DMS 273 (cell line): ENCODE measurements at regions not wholly inside any gene's neighbourhood (a gene's known extent, or its start where the extent isn't known, plus 50 kb on each side); places are given as distances from the start of the nearest gene placed in this dataset.

Experiments used
- DNase-seq: peaks from one replicate; lab custom pipeline; 2025; ENCODE audit not compliant: unreplicated experiment; lab: John Stamatoyannopoulos, UW

GRCh38 chr6:164581563-164581962, 727.8 kb downstream of the C6orf118 start:
- no peak for DNase-seq

- DNase-seq, result no peak
Measured at GRCh38 chr6:164579035-164579434, 730.4 kb downstream of the C6orf118 start.

- no peak for DNase-seq
Measured at GRCh38 chr6:164578616-164579015, 730.8 kb downstream of the C6orf118 start.

- no peak for DNase-seq
Measured at GRCh38 chr6:164570801-164571200, 738.6 kb downstream of the C6orf118 start.

- no peak for DNase-seq
Measured at GRCh38 chr6:164569509-164569908, 739.9 kb downstream of the C6orf118 start.

GRCh38 chr6:164563924-164564323, 745.5 kb downstream of the C6orf118 start:
- no peak for DNase-seq

- DNase-seq, result no peak
Measured at GRCh38 chr6:164561656-164562055, 747.7 kb downstream of the C6orf118 start.

- no peak for DNase-seq
Measured at GRCh38 chr6:164554700-164555476, 754.5 kb downstream of the C6orf118 start.

GRCh38 chr6:164554226-164554625, 755.2 kb downstream of the C6orf118 start:
- DNase-seq, result no peak

- DNase-seq, result no peak
Measured at GRCh38 chr6:164551706-164552105, 757.7 kb downstream of the C6orf118 start.

- DNase-seq, result no peak
Measured at GRCh38 chr6:164547076-164547475, 762.3 kb downstream of the C6orf118 start.

GRCh38 chr6:164546263-164546662, 763.1 kb downstream of the C6orf118 start:
- DNase-seq, result no peak

GRCh38 chr6:164534070-164534766, 775.2 kb downstream of the C6orf118 start:
- DNase-seq, result no peak

- DNase-seq, result no peak
Measured at GRCh38 chr6:164533045-164533362, 776.4 kb downstream of the C6orf118 start.

GRCh38 chr6:164532198-164533044, 777.0 kb downstream of the C6orf118 start:
- DNase-seq, result no peak

- no peak for DNase-seq
Measured at GRCh38 chr6:164531736-164532135, 777.7 kb downstream of the C6orf118 start.

GRCh38 chr6:164528539-164528938, 780.9 kb downstream of the C6orf118 start:
- DNase-seq, result no peak

- DNase-seq, result no peak
Measured at GRCh38 chr6:164523087-164523654, 786.2 kb downstream of the C6orf118 start.

- no peak for DNase-seq
Measured at GRCh38 chr6:164520916-164521315, 788.5 kb downstream of the C6orf118 start.

GRCh38 chr6:164507206-164507940, 802.0 kb downstream of the C6orf118 start:
- no peak for DNase-seq

GRCh38 chr6:164505425-164505824, 804.0 kb downstream of the C6orf118 start:
- no peak for DNase-seq
